ENCODE measurements at regions not wholly inside any gene's neighbourhood (a gene's known extent, or its start where the extent isn't known, plus 50 kb on each side); places are given as distances from the start of the nearest gene placed in this dataset.

DNA sequence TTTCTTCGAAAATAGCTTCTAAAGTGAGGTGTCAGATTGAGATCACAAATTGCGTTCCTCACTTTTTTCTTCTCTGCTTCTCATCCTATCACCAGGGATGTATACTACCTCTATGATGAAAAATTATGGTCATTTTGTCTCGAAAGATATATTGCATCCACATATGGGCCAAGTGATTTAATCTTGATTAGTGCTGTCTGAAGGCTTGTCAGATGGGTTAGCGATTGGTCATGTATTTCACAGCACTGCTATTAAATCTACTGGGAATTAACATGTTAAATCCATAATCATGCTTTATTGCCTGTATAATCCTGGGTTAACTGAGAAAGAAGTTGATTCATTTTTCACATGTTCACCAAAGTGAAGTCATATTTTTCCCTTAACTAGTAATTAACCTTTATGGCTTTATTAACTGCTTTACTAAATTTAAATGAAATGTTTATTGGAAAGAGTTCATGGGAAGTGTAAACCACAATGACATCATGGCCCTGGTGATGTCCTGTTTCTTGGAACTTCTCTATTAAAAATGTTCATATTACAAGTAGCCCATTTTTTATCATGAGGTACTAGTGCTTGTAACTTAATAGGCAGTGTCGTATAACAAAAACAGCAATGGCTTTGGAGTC lies 193.3 kb downstream of the SMC2 start:
- Mint-ChIP-seq H3K4me3 (no peak overlapping the region), H3K27ac (no peak overlapping the region), H3K9me3 (peaks cover 0 to 2% (median 0%) of the 10 kb centered on the region in 8 donors), H3K27me3 (peaks cover 0 to 1% of the 10 kb centered on the region in 2 donors), H3K36me3 (no peaks in the 10 kb centered on the region), H3K4me1 (no peaks in the 10 kb centered on the region)
- Histone ChIP-seq H3K27me3 (ENCODE audit: insufficient read depth, low read length) (no peaks in the 10 kb centered on the region), H3K36me3 (ENCODE audit: insufficient read depth, low read length) (no peaks in the 10 kb centered on the region), H3K9me3 (ENCODE audit: control insufficient read depth in 1 of 2, low read length in 2 of 2) (no peaks in the 10 kb centered on the region), H3K4me3 (ENCODE audit: low read length in 2 of 2) (no peak overlapping the region), H3K27ac (ENCODE audit: low read depth, low read length) (no peak overlapping the region), H3K4me1 (ENCODE audit: insufficient read depth, low read length) (no peaks in the 10 kb centered on the region)
- ChIA-PET CTCF (ENCODE audit: partially characterized antibody) (no interaction called here), POLR2A (ENCODE audit: partially characterized antibody) (no interaction called here)
- intact Hi-C loops (cut with micrococcal nuclease) = no loop called here
- DNase-seq = no peak

DNA sequence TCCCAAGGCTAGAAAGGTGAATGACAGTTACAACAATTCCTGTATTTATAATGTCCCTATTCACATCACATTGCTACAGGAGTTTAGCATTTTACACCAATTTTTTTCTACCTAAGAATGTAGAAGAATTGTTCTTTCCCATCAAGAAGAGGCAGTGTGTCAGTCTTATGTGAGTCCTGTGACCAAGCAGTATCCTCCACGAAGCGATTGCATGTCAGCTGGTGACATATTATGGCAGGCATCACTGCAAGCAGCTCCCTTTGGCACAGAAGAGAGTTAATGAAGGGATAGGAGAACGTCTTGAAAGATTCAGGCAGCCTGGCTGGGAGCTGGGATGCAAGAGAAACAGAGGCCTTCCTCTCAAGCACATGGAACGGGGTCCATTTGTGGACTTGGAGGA lies 199.8 kb downstream of the SMC2 start:
- no peak overlapping the region for H3K27ac Mint-ChIP-seq
- no peaks in the 10 kb centered on the region for H3K4me1 Mint-ChIP-seq
- H3K36me3 Mint-ChIP-seq = no peaks in the 10 kb centered on the region
- POLR2A ChIA-PET (ENCODE audit: partially characterized antibody) = no interaction called here
- CTCF ChIA-PET (ENCODE audit: partially characterized antibody) = no interaction called here
- Histone ChIP-seq H3K36me3 (ENCODE audit: insufficient read depth, low read length) (no peaks in the 10 kb centered on the region), H3K27me3 (ENCODE audit: insufficient read depth, low read length) (no peaks in the 10 kb centered on the region), H3K4me1 (ENCODE audit: insufficient read depth, low read length) (no peaks in the 10 kb centered on the region), H3K9me3 (ENCODE audit: control insufficient read depth in 1 of 2, low read length in 2 of 2) (no peaks in the 10 kb centered on the region), H3K27ac (ENCODE audit: low read depth, low read length) (no peak overlapping the region), H3K4me3 (ENCODE audit: low read length in 2 of 2) (no peak overlapping the region)
- no peak overlapping the region for H3K4me3 Mint-ChIP-seq
- peaks cover 0 to 2% (median 0%) of the 10 kb centered on the region in 8 donors for H3K9me3 Mint-ChIP-seq
- H3K27me3 Mint-ChIP-seq = peaks cover 0 to 1% of the 10 kb centered on the region in 2 donors
- intact Hi-C loops (cut with micrococcal nuclease) = no loop called here
- no peak for DNase-seq

DNA sequence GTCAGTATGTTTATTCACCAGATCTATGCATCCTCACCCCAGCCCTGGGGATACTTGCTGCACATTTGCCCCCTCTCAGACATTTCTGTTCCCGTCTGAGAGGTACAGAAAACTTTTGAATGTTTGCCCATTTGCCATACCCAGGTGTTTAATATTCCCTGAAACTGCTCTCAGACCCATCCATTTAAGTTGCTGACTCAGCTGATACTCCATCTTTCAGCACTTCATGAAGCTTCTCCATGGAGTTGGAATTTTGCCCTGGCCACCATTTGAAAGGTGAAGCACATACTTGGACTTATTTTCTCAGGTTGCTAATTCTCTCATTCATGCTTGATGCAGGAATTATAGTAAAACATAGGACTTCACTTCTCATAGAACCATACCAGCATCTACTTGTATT lies 203.9 kb upstream of the OR13F1 start:
- no peaks in the 10 kb centered on the region for H3K27me3 Mint-ChIP-seq
- no peaks in the 10 kb centered on the region for H3K27me3 ChIP-seq (ENCODE audit: insufficient read depth, low read length)
- no peak for DNase-seq
- H3K9me3 ChIP-seq (ENCODE audit: control insufficient read depth in 1 of 2, low read length in 2 of 2) = no peaks in the 10 kb centered on the region
- CTCF ChIA-PET (ENCODE audit: partially characterized antibody) = no interaction called here
- no peaks in the 10 kb centered on the region for H3K4me1 Mint-ChIP-seq
- H3K27ac Mint-ChIP-seq = peak overlapping the region in 1 of 7 donors; percentile 38
- H3K4me3 ChIP-seq (ENCODE audit: low read length in 2 of 2) = no peak overlapping the region
- peaks cover 0 to 3% (median 0%) of the 10 kb centered on the region in 8 donors for H3K9me3 Mint-ChIP-seq
- H3K27ac ChIP-seq (ENCODE audit: low read depth, low read length) = no peak overlapping the region
- intact Hi-C loops (cut with micrococcal nuclease) = no loop called here
- no peaks in the 10 kb centered on the region for H3K36me3 Mint-ChIP-seq
- no peak overlapping the region for H3K4me3 Mint-ChIP-seq
- POLR2A ChIA-PET (ENCODE audit: partially characterized antibody) = no interaction called here
- H3K4me1 ChIP-seq (ENCODE audit: insufficient read depth, low read length) = no peaks in the 10 kb centered on the region
- H3K36me3 ChIP-seq (ENCODE audit: insufficient read depth, low read length) = no peaks in the 10 kb centered on the region

DNA sequence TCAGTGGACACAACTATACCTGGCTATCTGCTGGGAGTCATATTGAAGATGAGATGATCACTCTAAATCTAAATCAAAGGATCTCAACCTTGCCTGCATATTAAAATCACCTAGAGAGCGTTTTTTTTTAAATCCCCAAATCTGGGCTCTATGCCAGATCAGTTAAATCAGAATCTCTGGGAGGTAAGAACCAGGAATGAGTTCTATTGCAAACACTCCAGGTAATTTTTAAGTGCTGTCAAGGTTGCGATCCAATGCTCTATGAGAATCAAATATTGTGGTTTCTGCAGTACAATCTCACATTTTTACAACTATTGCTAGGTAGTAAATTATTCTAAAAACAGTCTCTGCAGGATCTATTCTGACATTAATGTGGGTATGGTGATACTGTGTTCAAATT lies 202.3 kb upstream of the OR13F1 start:
- no peak overlapping the region for H3K27ac ChIP-seq (ENCODE audit: low read depth, low read length)
- H3K27me3 Mint-ChIP-seq = no peaks in the 10 kb centered on the region
- no peaks in the 10 kb centered on the region for H3K4me1 Mint-ChIP-seq
- H3K36me3 ChIP-seq (ENCODE audit: insufficient read depth, low read length) = no peaks in the 10 kb centered on the region
- intact Hi-C loops (cut with micrococcal nuclease) = no loop called here
- H3K27me3 ChIP-seq (ENCODE audit: insufficient read depth, low read length) = no peaks in the 10 kb centered on the region
- no peak for DNase-seq
- CTCF ChIA-PET (ENCODE audit: partially characterized antibody) = no interaction called here
- no peak overlapping the region for H3K4me3 ChIP-seq (ENCODE audit: low read length in 2 of 2)
- POLR2A ChIA-PET (ENCODE audit: partially characterized antibody) = no interaction called here
- no peaks in the 10 kb centered on the region for H3K36me3 Mint-ChIP-seq
- H3K27ac Mint-ChIP-seq = no peak overlapping the region
- no peaks in the 10 kb centered on the region for H3K4me1 ChIP-seq (ENCODE audit: insufficient read depth, low read length)
- peaks cover 0 to 9% (median under 1%) of the 10 kb centered on the region in 8 donors for H3K9me3 Mint-ChIP-seq
- no peak overlapping the region for H3K4me3 Mint-ChIP-seq
- H3K9me3 ChIP-seq (ENCODE audit: control insufficient read depth in 1 of 2, low read length in 2 of 2) = no peaks in the 10 kb centered on the region

DNA sequence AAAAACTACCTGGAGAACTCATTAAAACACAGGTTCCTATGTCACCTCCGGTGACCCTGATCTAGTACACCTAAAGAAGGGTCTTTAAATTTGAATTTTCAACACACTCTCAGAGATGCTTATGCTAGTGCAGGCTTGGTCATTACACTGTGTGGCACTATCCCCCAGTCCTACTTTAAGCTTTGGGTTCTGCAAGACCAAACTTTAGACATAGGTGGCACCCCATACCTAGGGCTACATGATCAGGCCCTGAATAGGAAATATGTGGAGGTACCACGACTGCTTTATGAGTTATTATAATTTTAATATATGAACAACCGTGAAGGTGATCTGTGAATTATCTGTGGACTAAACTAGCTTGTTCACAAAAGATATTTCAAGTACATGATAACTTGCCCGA lies 201.3 kb upstream of the OR13F1 start:
- Histone ChIP-seq H3K9me3 (ENCODE audit: control insufficient read depth in 1 of 2, low read length in 2 of 2) (no peaks in the 10 kb centered on the region), H3K4me1 (ENCODE audit: insufficient read depth, low read length) (no peaks in the 10 kb centered on the region), H3K27me3 (ENCODE audit: insufficient read depth, low read length) (no peaks in the 10 kb centered on the region), H3K4me3 (ENCODE audit: low read length in 2 of 2) (no peak overlapping the region), H3K27ac (ENCODE audit: low read depth, low read length) (no peak overlapping the region), H3K36me3 (ENCODE audit: insufficient read depth, low read length) (no peaks in the 10 kb centered on the region)
- Mint-ChIP-seq H3K27me3 (no peaks in the 10 kb centered on the region), H3K9me3 (peaks cover 0 to 9% (median 2%) of the 10 kb centered on the region in 8 donors), H3K27ac (no peak overlapping the region), H3K36me3 (no peaks in the 10 kb centered on the region), H3K4me1 (no peaks in the 10 kb centered on the region), H3K4me3 (no peak overlapping the region)
- ChIA-PET POLR2A (ENCODE audit: partially characterized antibody) (no interaction called here), CTCF (ENCODE audit: partially characterized antibody) (no interaction called here)
- intact Hi-C loops (cut with micrococcal nuclease) = no loop called here
- DNase-seq = no peak

DNA sequence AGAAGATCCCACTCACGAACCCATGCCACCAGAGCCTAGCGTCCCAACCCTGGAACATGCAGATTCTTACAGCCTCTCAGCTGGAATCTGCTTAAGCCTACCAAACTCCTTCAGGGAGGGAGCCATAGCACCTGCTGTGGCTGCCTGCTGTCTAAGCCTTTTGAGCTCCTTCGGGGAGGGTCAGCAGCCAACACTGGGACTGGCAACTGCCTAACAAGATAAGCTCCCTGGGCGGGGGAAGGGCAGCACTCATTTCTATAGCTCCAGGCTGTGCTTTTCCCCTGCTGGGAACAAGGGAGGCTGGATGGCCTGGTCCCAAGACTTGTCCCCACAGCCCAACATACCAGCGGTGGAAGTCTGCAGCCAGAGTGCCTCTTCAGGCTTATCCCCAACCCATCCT lies 199.1 kb upstream of the OR13F1 start:
- Mint-ChIP-seq H3K27me3 (no peaks in the 10 kb centered on the region), H3K36me3 (no peaks in the 10 kb centered on the region), H3K27ac (no peak overlapping the region), H3K9me3 (peaks cover 0 to 11% (median 2%) of the 10 kb centered on the region in 8 donors), H3K4me1 (no peaks in the 10 kb centered on the region), H3K4me3 (no peak overlapping the region)
- intact Hi-C loops (cut with micrococcal nuclease) = no loop called here
- Histone ChIP-seq H3K36me3 (ENCODE audit: insufficient read depth, low read length) (no peaks in the 10 kb centered on the region), H3K27ac (ENCODE audit: low read depth, low read length) (no peak overlapping the region), H3K9me3 (ENCODE audit: control insufficient read depth in 1 of 2, low read length in 2 of 2) (no peaks in the 10 kb centered on the region), H3K27me3 (ENCODE audit: insufficient read depth, low read length) (no peaks in the 10 kb centered on the region), H3K4me3 (ENCODE audit: low read length in 2 of 2) (no peak overlapping the region), H3K4me1 (ENCODE audit: insufficient read depth, low read length) (no peaks in the 10 kb centered on the region)
- no peak for DNase-seq
- ChIA-PET POLR2A (ENCODE audit: partially characterized antibody) (no interaction called here), CTCF (ENCODE audit: partially characterized antibody) (no interaction called here)

DNA sequence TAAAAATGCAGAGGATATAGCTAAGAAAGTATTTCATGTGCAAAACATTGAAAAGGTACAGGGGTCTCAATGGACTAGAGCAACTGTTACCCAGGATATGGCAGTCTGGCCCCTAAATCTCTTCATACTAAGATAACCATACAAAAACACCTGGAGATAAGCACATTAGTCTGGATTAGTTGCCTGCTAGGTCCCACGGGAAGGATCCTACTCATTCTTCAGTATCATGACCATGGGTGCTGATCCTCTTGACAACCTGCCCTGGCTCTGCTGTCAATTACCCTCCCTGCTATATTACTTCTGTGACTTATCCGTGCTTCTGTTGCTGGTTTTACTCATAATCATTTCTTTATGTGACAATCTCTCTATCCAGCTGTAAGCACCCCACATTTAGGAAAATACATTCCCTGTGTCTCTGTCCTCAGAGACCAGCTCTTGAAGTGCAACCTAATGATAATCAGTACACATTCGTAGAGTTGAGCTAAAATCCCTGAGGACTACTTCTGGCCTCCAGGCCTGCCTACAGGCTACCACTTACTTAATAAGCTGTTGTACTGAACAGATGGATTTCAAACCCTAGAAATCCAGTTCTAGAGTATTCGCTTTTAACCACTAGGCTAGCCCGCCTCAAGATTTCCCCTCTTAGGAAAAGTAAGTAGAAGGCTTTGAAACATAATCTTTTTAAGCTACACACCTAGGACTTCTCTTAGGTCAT lies 190.5 kb upstream of the OR13F1 start:
- no peaks in the 10 kb centered on the region for H3K9me3 ChIP-seq (ENCODE audit: control insufficient read depth in 1 of 2, low read length in 2 of 2)
- no peak overlapping the region for H3K4me3 ChIP-seq (ENCODE audit: low read length in 2 of 2)
- Mint-ChIP-seq H3K4me1 (no peaks in the 10 kb centered on the region), H3K36me3 (no peaks in the 10 kb centered on the region), H3K27ac (no peak overlapping the region), H3K9me3 (peaks cover 0 to 5% (median 0%) of the 10 kb centered on the region in 8 donors), H3K27me3 (no peaks in the 10 kb centered on the region), H3K4me3 (no peak overlapping the region)
- POLR2A ChIA-PET (ENCODE audit: partially characterized antibody) = no interaction called here
- H3K36me3 ChIP-seq (ENCODE audit: insufficient read depth, low read length) = no peaks in the 10 kb centered on the region
- H3K4me1 ChIP-seq (ENCODE audit: insufficient read depth, low read length) = no peaks in the 10 kb centered on the region
- intact Hi-C loops (cut with micrococcal nuclease) = no loop called here
- no peaks in the 10 kb centered on the region for H3K27me3 ChIP-seq (ENCODE audit: insufficient read depth, low read length)
- CTCF ChIA-PET (ENCODE audit: partially characterized antibody) = no interaction called here
- DNase-seq = no peak
- H3K27ac ChIP-seq (ENCODE audit: low read depth, low read length) = no peak overlapping the region
